Adrenal gland (tissue), 9 donors: ENCODE measurements at regions not wholly inside any gene's neighbourhood (a gene's known extent, or its start where the extent isn't known, plus 50 kb on each side); places are given as distances from the start of the nearest gene placed in this dataset.

Experiments used
- DNase-seq, 7 donors: peaks; one replicate each; pipeline ENCODE4 v3.0.0-alpha.2; 2019 to 2020
- H3K27ac ChIP-seq, 5 donors: fragments of 200-600 bp; sonication (generic) in 4 of 5; 1 replicate in 3 of 5; 2 replicates in 2 of 5; pipeline versions ENCODE4 v1.5.1 to v1.8.0; 2016 to 2020; ENCODE audit warnings: mild to moderate bottlenecking in 1 of 5
- H3K27me3 ChIP-seq: fragments of 200-600 bp; 2 replicates; pipeline ENCODE4 v1.8.0; 2021
- H3K36me3 ChIP-seq, 2 donors: fragments of 200-600 bp; replicated peaks in 1 of 2; 1 replicate in 1 of 2; 2 replicates in 1 of 2; pipeline versions ENCODE4 v1.5.1 to v1.8.0; 2018 to 2022
- H3K4me1 ChIP-seq, 2 donors: fragments of 200-600 bp; replicated peaks in 1 of 2; 1 replicate in 1 of 2; 2 replicates in 1 of 2; pipeline versions ENCODE4 v1.5.1 to v1.8.0; 2018 to 2021
- H3K4me3 ChIP-seq, 4 donors: fragments of 200-600 bp; sonication (generic) in 3 of 4; one replicate each; pipeline ENCODE4 v1.5.1; 2016 to 2018
- H3K9me3 ChIP-seq, 3 donors: fragments of 200-600 bp; sonication (generic) in 1 of 3; replicated peaks in 1 of 3; 1 replicate in 2 of 3; 2 replicates in 1 of 3; pipeline versions ENCODE4 v1.5.1 to v1.8.0; 2016 to 2021
- POLR2A ChIP-seq, 2 donors: fragments of 450-650 bp; IDR thresholded peaks; one replicate each; pipeline ENCODE4 v1.6.1; 2017; ENCODE audit warnings: antibody characterized with exemption in 2 of 2, mild to moderate bottlenecking in 2 of 2, moderate library complexity in 1 of 2
- WGBS, 4 donors: extraction: QIAGEN DNeasy Blood & Tissue Kit in 2 of 4; methylation state at CpG; one replicate each; pipeline versions ENCODE4 v1.1.5 to v1.1.7; 2013 to 2017; 5-methylcytosine and 5-hydroxymethylcytosine counted together
- intact Hi-C, 2 donors: fragments of 100-400 bp; cut with DNase I; formaldehyde crosslinking; loops; one replicate each; pipeline versions ENCODE4 v1.14.1 to v1.15.0; 2022 to 2023
- TF ChIP-seq, protein P1 (sequence below), 6 experiments: fragments of 450-650 bp in 4 of 6; fragments of 200-600 bp in 2 of 6; sonication (generic) in 1 of 6; IDR thresholded peaks; 1 replicate in 5 of 6; 2 replicates in 1 of 6; pipeline versions ENCODE4 v1.5.1 to v1.8.0; 2016 to 2021; ENCODE audit warnings: antibody characterized with exemption in 6 of 6, mild to moderate bottlenecking in 2 of 6, moderate library complexity in 1 of 6
- donor health status: healthy with polysubstance abuse.
- donor health status: Bipolar disorder and iron deficiency.
- donor health status: DM: yes; HTN: yes; CAD: no.
- donor health status: DM: no; HTN: no; CAD: no.
- donor health status: DM: no; HTN: no; CAD: no.

DNA sequence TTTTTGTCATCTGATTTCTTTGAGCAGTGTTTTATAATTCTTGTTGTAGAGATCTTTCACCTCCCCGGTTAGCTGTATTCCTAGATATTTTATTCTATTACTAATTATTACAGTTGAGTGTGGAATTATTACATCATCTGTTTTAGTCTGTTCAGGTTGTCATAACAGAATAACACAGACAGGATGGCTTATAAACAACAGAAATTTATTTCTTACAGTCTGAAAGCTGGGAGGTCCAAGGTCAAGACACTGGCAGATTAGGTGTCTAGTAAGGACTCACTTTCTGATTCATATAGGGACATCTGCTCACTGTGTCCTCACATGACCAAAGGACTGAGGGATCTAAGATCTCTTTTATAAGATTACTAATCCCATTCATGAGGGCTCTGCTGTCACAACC, 121.3 kb upstream of the THBS1 start:
- H3K27ac ChIP-seq = no peak overlapping the region
- no peaks in the 10 kb centered on the region for H3K9me3 ChIP-seq
- no peak overlapping the region for H3K4me3 ChIP-seq
- H3K4me1 ChIP-seq = peaks cover 10 to 24% of the 10 kb centered on the region in 2 donors
- no peaks in the 10 kb centered on the region for H3K36me3 ChIP-seq
- no peak for DNase-seq
- TF ChIP-seq POLR2A (IDR thresholded peaks at IDR 0.05) = no peak
- TF ChIP-seq, protein P1, sequence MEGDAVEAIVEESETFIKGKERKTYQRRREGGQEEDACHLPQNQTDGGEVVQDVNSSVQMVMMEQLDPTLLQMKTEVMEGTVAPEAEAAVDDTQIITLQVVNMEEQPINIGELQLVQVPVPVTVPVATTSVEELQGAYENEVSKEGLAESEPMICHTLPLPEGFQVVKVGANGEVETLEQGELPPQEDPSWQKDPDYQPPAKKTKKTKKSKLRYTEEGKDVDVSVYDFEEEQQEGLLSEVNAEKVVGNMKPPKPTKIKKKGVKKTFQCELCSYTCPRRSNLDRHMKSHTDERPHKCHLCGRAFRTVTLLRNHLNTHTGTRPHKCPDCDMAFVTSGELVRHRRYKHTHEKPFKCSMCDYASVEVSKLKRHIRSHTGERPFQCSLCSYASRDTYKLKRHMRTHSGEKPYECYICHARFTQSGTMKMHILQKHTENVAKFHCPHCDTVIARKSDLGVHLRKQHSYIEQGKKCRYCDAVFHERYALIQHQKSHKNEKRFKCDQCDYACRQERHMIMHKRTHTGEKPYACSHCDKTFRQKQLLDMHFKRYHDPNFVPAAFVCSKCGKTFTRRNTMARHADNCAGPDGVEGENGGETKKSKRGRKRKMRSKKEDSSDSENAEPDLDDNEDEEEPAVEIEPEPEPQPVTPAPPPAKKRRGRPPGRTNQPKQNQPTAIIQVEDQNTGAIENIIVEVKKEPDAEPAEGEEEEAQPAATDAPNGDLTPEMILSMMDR (IDR thresholded peaks at IDR 0.05) = no peak
- 64 to 79% (median 67%) methylated on average over 1 of the region's 1 CpG for WGBS, 4 donors
- H3K27me3 ChIP-seq = no peaks in the 10 kb centered on the region
- intact Hi-C loops = no loop called here

DNA sequence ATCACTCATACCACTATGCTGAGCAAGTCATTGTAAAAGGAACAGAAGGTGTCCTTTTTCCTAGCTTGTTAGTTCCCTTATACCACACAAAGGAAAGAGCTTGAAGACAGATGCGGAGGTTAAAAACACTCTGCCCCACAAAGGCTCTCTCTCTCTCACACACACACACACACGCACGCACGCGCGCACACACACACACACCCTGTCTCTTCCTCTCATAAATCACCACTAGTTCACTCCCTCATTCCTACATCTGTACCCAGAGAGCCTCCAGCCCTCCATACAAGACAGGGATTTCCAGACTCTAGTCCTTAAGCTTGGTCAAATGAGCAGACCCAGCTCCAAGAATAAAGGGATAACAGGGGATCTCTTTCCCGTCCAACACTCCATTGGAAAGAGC, 120.1 kb upstream of the THBS1 start:
- no peak for DNase-seq
- H3K9me3 ChIP-seq = no peaks in the 10 kb centered on the region
- peak overlapping the region in 2 of 5 donors; percentile 9 to 59 for H3K27ac ChIP-seq
- no peak overlapping the region for H3K4me3 ChIP-seq
- intact Hi-C loops = no loop called here
- WGBS, 4 donors = 72 to 90% (median 84%) methylated on average over 7 of the region's 7 CpGs
- no peaks in the 10 kb centered on the region for H3K27me3 ChIP-seq
- TF ChIP-seq POLR2A (IDR thresholded peaks at IDR 0.05) = no peak
- TF ChIP-seq, protein P1 (IDR thresholded peaks at IDR 0.05) = no peak
- H3K36me3 ChIP-seq = no peaks in the 10 kb centered on the region
- H3K4me1 ChIP-seq = peaks cover 10 to 16% of the 10 kb centered on the region in 2 donors

DNA sequence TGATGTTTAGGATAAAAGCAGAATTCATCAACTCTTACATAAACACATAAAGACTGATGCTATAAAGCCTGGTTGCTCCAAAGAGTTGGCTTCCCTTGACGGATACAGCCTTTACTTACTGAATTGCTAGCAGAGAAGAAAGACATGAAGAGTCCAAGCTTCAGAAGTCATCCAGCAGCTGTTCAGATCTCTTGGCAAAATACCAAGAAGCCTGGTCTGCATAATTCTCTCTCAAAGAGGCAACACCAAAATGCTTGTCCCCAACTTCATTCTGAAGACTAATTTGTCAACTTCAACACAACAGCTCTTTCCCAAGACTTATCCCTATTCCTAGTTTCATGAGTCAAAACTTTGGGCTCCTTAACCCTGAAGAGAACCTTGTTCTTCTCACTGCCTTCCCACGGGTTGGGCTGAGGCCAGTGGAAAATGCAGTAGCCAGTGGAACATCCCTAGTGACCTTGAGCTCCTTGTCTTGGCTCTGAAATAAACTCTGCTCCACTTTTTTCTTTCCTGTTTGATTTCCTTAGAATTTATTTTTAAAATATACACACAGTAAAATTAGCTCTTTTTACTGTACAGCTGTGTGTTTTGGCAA, 119.2 kb upstream of the THBS1 start:
- Histone ChIP-seq H3K27ac (peak overlapping the region in 2 of 5 donors; percentile 9 to 59), H3K9me3 (no peaks in the 10 kb centered on the region), H3K4me3 (no peak overlapping the region), H3K27me3 (no peaks in the 10 kb centered on the region), H3K4me1 (peaks cover 10 to 16% of the 10 kb centered on the region in 2 donors), H3K36me3 (no peaks in the 10 kb centered on the region)
- DNase-seq = peak in 6 of 7 donors; percentile 57 to 85 (median 64)
- WGBS, 4 donors = 22 to 47% (median 37%) methylated on average over 2 of the region's 2 CpGs
- intact Hi-C loops = no loop called here
- TF ChIP-seq POLR2A (IDR thresholded peaks at IDR 0.05) = no peak
- TF ChIP-seq, protein P1 (IDR thresholded peaks at IDR 0.05) = no peak

DNA sequence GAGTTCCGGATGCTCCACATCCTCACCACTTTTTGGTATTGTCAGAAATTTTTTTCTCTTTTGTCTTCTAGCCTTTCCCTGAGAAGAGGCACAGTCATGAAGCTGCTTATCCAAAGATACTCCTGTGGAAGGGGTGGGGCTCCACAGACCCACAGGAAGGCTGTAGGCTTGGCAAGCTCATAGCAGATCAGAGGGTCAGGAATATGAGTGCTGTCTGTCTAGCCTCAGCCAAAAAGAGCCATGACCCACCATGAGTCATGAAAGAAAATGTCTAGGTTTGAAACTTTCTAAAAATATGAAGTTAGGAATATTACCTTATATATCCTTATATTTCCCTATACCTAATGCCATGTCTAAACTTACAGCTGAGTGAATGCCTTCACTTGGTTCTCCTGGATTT, 118.2 kb upstream of the THBS1 start:
- TF ChIP-seq, protein P1 (IDR thresholded peaks at IDR 0.05) = no peak
- TF ChIP-seq POLR2A (IDR thresholded peaks at IDR 0.05) = no peak
- WGBS, 4 donors = 90 to 94% (median 92%) methylated on average over 1 of the region's 1 CpG
- H3K36me3 ChIP-seq = no peaks in the 10 kb centered on the region
- intact Hi-C loops = no loop called here
- H3K27me3 ChIP-seq = no peaks in the 10 kb centered on the region
- no peak overlapping the region for H3K4me3 ChIP-seq
- no peak for DNase-seq
- no peaks in the 10 kb centered on the region for H3K9me3 ChIP-seq
- peaks cover 10 to 26% of the 10 kb centered on the region in 2 donors for H3K4me1 ChIP-seq
- peak overlapping the region in 2 of 5 donors; percentile 9 to 29 for H3K27ac ChIP-seq
